B cell (primary cell): ENCODE measurements at regions not wholly inside any gene's neighbourhood (a gene's known extent, or its start where the extent isn't known, plus 50 kb on each side); places are given as distances from the start of the nearest gene placed in this dataset.

Experiments
- EZH2 ChIP-seq: IDR thresholded peaks from 2 replicates; pipeline ENCODE4 v1.6.1; 2012; ENCODE audit warnings: borderline replicate concordance, low read depth, mild to moderate bottlenecking, moderate library complexity, low read length; ENCODE audit not compliant: insufficient read depth, poor library complexity, severe bottlenecking
- TF ChIP-seq, protein P1 (sequence below): fragments of 200-600 bp; IDR thresholded peaks from one replicate; pipeline ENCODE4 v1.8.0; 2022; ENCODE audit warnings: antibody characterized with exemption, mild to moderate bottlenecking

- TF ChIP-seq, protein P1, sequence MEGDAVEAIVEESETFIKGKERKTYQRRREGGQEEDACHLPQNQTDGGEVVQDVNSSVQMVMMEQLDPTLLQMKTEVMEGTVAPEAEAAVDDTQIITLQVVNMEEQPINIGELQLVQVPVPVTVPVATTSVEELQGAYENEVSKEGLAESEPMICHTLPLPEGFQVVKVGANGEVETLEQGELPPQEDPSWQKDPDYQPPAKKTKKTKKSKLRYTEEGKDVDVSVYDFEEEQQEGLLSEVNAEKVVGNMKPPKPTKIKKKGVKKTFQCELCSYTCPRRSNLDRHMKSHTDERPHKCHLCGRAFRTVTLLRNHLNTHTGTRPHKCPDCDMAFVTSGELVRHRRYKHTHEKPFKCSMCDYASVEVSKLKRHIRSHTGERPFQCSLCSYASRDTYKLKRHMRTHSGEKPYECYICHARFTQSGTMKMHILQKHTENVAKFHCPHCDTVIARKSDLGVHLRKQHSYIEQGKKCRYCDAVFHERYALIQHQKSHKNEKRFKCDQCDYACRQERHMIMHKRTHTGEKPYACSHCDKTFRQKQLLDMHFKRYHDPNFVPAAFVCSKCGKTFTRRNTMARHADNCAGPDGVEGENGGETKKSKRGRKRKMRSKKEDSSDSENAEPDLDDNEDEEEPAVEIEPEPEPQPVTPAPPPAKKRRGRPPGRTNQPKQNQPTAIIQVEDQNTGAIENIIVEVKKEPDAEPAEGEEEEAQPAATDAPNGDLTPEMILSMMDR: no peak
- no peak for TF ChIP-seq EZH2
Measured at GRCh38 chr13:103194871-103195270, 128.7 kb upstream of the SLC10A2 start.
